ENCODE measurements at regions not wholly inside any gene's neighbourhood (a gene's known extent, or its start where the extent isn't known, plus 50 kb on each side); places are given as distances from the start of the nearest gene placed in this dataset.
"Not testable (repeated sequence)": the region's sequence is repeated elsewhere in the genome, so short reads cannot be mapped to it uniquely, and the experiment has no call there.

DNA sequence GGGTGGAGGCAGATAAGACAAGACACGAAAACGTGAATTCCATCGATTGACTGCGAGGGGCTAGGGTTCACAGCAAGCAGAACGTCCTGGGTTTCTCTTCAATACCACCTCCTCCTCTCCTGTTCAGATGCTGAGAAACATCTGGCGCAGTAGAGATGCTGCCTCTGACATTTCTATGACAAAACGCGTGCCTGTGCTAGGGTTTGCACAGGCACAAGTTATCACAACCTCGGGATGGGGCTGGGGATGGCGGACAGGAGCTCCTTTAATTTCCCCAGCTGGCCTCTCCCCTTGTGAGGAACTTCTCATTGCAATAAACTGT lies 99.8 kb upstream of the SVIL start:
- H3K4me1 ChIP-seq (ENCODE audit: insufficient read depth, insufficient read length), result peaks cover 4% of the 10 kb centered on the region
- H3K9me3 ChIP-seq (ENCODE audit: insufficient read depth, low read length), result no peaks in the 10 kb centered on the region
- peak overlapping the region; percentile 60 for H3K4me3 ChIP-seq (ENCODE audit: insufficient read length, low read depth)
- peaks cover 12% of the 10 kb centered on the region for H3K36me3 ChIP-seq (ENCODE audit: insufficient read depth, insufficient read length, low read length)
- DNase-seq (ENCODE audit: low read depth, low spot score), result no peak
- H3K27me3 ChIP-seq (ENCODE audit: insufficient read depth, insufficient read length), result peaks cover 31% of the 10 kb centered on the region
- peak overlapping the region; percentile 79 for H3K9ac ChIP-seq (ENCODE audit: insufficient read length, low read depth)
- TF ChIP-seq YY1 (IDR thresholded peaks at IDR 0.05; ENCODE audit: insufficient read depth, insufficient read length) (no peak), ZNF274 (IDR thresholded peaks at IDR 0.05; ENCODE audit: low read depth, low read length) (no peak)

DNA sequence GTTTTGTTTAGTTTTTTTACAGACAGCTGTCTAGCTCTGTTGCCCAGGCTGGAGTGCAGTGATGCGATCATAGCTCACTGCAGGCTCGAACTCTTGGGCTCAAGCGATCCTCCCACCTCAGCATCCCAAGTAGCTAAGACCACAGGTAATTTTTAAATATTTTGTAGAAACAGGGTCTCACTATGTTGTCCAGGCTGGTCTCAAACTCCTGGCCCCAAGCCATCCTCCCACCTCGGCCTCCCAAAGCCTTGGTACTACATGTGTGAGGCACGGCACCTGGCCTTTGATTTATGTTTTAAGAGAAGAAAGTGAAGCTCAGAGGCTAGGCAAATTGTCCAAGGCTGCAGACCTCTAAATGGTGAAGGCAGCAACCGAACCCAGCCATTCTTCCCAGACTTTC lies 98.6 kb upstream of the SVIL start:
- TF ChIP-seq SUZ12 (IDR thresholded peaks at IDR 0.05; ENCODE audit: extremely low read depth, insufficient read depth, insufficient read length) (no peak), ZNF274 (IDR thresholded peaks at IDR 0.05; ENCODE audit: low read depth, low read length) (no peak), YY1 (IDR thresholded peaks at IDR 0.05; ENCODE audit: insufficient read depth, insufficient read length) (no peak)
- no peak overlapping the region for H3K9ac ChIP-seq (ENCODE audit: insufficient read length, low read depth)
- H3K4me3 ChIP-seq (ENCODE audit: insufficient read length, low read depth), result no peak overlapping the region
- peaks cover 31% of the 10 kb centered on the region for H3K27me3 ChIP-seq (ENCODE audit: insufficient read depth, insufficient read length)
- H3K4me1 ChIP-seq (ENCODE audit: insufficient read depth, insufficient read length), result peaks cover 8% of the 10 kb centered on the region
- no peaks in the 10 kb centered on the region for H3K9me3 ChIP-seq (ENCODE audit: insufficient read depth, low read length)
- no peak for DNase-seq (ENCODE audit: low read depth, low spot score)
- peaks cover 12% of the 10 kb centered on the region for H3K36me3 ChIP-seq (ENCODE audit: insufficient read depth, insufficient read length, low read length)

DNA sequence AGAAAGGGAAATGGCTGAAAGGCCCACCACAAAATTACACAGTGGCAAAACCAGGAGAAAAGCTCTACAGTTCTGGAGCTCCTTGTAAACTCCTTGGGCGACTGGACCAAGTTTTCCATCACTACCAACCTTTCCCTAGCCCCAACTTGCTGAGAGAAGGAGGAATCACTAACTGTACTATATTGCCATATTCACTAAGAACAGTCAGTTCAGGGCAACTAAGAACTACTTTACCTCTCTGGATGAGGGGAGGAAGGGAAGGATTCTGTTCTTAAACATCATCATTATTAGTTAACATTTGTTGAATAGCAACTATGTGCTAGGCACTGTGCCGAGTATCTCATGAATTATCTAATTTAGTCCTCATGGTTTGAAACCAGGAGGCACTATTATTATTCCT lies 98.1 kb upstream of the SVIL start:
- Histone ChIP-seq H3K36me3 (ENCODE audit: insufficient read depth, insufficient read length, low read length) (peaks cover 12% of the 10 kb centered on the region), H3K4me3 (ENCODE audit: insufficient read length, low read depth) (no peak overlapping the region), H3K9me3 (ENCODE audit: insufficient read depth, low read length) (no peaks in the 10 kb centered on the region), H3K4me1 (ENCODE audit: insufficient read depth, insufficient read length) (peaks cover 8% of the 10 kb centered on the region), H3K9ac (ENCODE audit: insufficient read length, low read depth) (no peak overlapping the region), H3K27me3 (ENCODE audit: insufficient read depth, insufficient read length) (peaks cover 30% of the 10 kb centered on the region)
- no peak for DNase-seq (ENCODE audit: low read depth, low spot score)
- TF ChIP-seq YY1 (IDR thresholded peaks at IDR 0.05; ENCODE audit: insufficient read depth, insufficient read length) (no peak), SUZ12 (IDR thresholded peaks at IDR 0.05; ENCODE audit: extremely low read depth, insufficient read depth, insufficient read length) (no peak), ZNF274 (IDR thresholded peaks at IDR 0.05; ENCODE audit: low read depth, low read length) (no peak)

DNA sequence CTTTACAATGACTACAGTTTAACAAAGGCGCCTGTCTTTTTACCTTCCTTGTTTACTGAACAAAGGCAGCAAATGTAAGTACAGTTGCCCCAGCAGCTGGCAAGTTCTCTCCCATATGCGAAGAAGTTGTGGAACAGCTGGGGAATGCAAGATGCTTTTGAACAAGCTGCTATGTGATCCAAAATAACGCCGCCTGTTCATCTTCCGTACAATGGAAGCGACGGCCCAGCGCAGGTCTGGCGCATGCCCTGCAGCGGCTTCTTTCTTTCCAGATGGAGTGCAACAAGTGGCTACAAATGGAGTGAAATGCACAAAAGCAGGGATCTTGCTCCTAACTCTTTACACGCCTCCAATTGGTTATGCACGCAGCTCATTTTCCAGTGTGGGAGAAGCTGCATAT lies 97.0 kb upstream of the SVIL start:
- Histone ChIP-seq H3K4me3 (ENCODE audit: insufficient read length, low read depth) (no peak overlapping the region), H3K36me3 (ENCODE audit: insufficient read depth, insufficient read length, low read length) (peaks cover 12% of the 10 kb centered on the region), H3K27me3 (ENCODE audit: insufficient read depth, insufficient read length) (peaks cover 20% of the 10 kb centered on the region), H3K9ac (ENCODE audit: insufficient read length, low read depth) (peak overlapping the region; percentile 8), H3K4me1 (ENCODE audit: insufficient read depth, insufficient read length) (peaks cover 8% of the 10 kb centered on the region), H3K9me3 (ENCODE audit: insufficient read depth, low read length) (no peaks in the 10 kb centered on the region)
- TF ChIP-seq SUZ12 (IDR thresholded peaks at IDR 0.05; ENCODE audit: extremely low read depth, insufficient read depth, insufficient read length), result no peak
- TF ChIP-seq ZNF274 (IDR thresholded peaks at IDR 0.05; ENCODE audit: low read depth, low read length), result no peak
- no peak for TF ChIP-seq YY1 (IDR thresholded peaks at IDR 0.05; ENCODE audit: insufficient read depth, insufficient read length)
- no peak for DNase-seq (ENCODE audit: low read depth, low spot score)

DNA sequence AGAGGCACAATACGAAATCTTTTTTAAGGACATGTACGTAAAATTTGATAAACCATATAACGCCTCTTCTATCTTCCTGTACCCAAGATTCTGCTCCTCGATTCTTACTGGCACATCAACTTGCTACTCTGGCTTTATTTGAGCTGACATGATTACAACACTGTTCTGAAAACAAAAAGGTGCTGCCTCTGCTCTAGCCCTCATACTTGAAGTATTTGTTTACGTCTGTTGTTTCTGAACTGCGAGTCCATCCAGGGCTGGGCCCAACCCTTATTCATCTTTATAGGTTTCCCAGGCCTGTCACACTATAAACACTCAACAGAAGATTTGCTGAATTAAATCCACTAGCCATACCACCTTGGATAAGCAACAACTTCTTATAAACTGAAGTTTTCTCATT lies 96.2 kb upstream of the SVIL start:
- Histone ChIP-seq H3K4me1 (ENCODE audit: insufficient read depth, insufficient read length) (peaks cover 8% of the 10 kb centered on the region), H3K27me3 (ENCODE audit: insufficient read depth, insufficient read length) (peaks cover 20% of the 10 kb centered on the region), H3K4me3 (ENCODE audit: insufficient read length, low read depth) (no peak overlapping the region), H3K9ac (ENCODE audit: insufficient read length, low read depth) (no peak overlapping the region), H3K36me3 (ENCODE audit: insufficient read depth, insufficient read length, low read length) (peaks cover 12% of the 10 kb centered on the region), H3K9me3 (ENCODE audit: insufficient read depth, low read length) (no peaks in the 10 kb centered on the region)
- DNase-seq (ENCODE audit: low read depth, low spot score), result no peak
- TF ChIP-seq ZNF274 (IDR thresholded peaks at IDR 0.05; ENCODE audit: low read depth, low read length) (no peak), YY1 (IDR thresholded peaks at IDR 0.05; ENCODE audit: insufficient read depth, insufficient read length) (no peak)

DNA sequence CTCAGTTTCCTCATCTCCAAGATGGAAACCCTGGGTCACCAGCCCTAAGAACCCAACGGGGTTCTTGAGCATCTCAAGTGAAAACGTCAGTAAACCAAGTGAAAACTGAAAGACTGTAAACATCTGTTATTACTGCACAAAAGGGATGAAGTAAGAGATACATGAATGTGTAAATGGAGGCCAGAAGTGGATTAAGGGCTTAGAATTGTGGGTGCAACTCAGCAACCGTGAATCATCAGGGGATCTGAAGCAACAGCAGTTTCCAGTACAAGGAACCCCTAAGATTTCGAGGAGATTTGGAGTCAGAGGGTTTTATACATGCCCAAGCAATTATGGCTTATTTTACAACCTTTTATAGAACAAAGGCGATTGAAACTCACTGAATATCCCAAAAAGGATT lies 95.7 kb upstream of the SVIL start:
- Histone ChIP-seq H3K4me1 (ENCODE audit: insufficient read depth, insufficient read length) (peaks cover 9% of the 10 kb centered on the region), H3K27me3 (ENCODE audit: insufficient read depth, insufficient read length) (peaks cover 20% of the 10 kb centered on the region), H3K9me3 (ENCODE audit: insufficient read depth, low read length) (no peaks in the 10 kb centered on the region), H3K36me3 (ENCODE audit: insufficient read depth, insufficient read length, low read length) (peaks cover 12% of the 10 kb centered on the region), H3K9ac (ENCODE audit: insufficient read length, low read depth) (no peak overlapping the region), H3K4me3 (ENCODE audit: insufficient read length, low read depth) (no peak overlapping the region)
- DNase-seq (ENCODE audit: low read depth, low spot score), result no peak
- TF ChIP-seq SUZ12 (IDR thresholded peaks at IDR 0.05; ENCODE audit: extremely low read depth, insufficient read depth, insufficient read length) (no peak), ZNF274 (IDR thresholded peaks at IDR 0.05; ENCODE audit: low read depth, low read length) (no peak), YY1 (IDR thresholded peaks at IDR 0.05; ENCODE audit: insufficient read depth, insufficient read length) (no peak)

DNA sequence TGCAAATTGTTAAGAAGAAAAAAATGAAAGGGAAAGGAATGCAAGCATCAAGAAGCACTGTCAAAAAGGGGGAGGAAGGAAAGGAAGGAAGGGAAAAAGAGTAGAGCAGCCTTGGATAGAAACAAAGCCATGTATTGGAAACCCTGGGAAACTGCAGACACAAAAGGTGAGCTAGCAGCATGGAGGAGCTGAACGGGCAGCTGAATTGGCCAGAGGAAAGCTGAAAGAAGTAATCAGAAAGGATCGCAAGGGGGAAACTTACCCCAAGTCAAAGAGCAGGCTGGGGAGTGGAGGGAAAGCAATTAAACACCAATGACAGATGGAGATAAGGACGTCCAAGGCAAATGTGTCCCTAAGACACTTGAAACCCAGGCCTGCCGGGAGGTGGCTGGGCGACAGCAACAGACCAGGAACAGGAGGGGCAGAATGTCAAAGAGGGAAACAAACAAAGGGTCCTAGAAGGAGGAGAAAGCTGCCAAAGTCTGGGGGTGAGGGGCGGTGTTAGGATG lies 93.8 kb upstream of the SVIL start:
- Histone ChIP-seq H3K4me3 (ENCODE audit: insufficient read length, low read depth) (no peak overlapping the region), H3K27me3 (ENCODE audit: insufficient read depth, insufficient read length) (peaks cover 3% of the 10 kb centered on the region)

DNA sequence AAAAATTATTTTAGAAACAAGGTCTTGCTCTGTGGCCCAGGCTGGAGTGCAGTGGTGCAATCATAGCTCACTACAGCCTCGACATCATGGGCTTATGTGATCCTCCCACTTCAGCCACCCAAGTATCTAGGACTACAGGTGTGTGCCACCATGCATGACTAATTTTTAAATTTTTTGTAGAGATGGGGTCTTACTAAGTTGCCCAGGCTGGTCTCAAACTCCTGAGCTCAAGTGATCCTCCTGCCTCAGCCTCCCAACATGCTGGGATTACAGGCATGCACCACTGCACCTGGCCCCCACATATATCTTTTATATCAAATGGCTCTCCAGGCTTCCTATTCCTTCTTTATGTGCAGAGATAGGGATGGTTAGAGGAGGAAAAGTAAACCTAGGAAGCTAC lies 91.2 kb upstream of the SVIL start:
- not testable (repeated sequence) for H3K4me3 ChIP-seq (ENCODE audit: insufficient read length, low read depth); H3K4me1 ChIP-seq (ENCODE audit: insufficient read depth, insufficient read length); H3K36me3 ChIP-seq (ENCODE audit: insufficient read depth, insufficient read length, low read length); H3K9ac ChIP-seq (ENCODE audit: insufficient read length, low read depth); DNase-seq (ENCODE audit: low read depth, low spot score); H3K27me3 ChIP-seq (ENCODE audit: insufficient read depth, insufficient read length)
- H3K9me3 ChIP-seq (ENCODE audit: insufficient read depth, low read length), result peaks cover 20% of the 10 kb centered on the region

More for the DNA sequence above, 93.8 kb upstream of the SVIL start:
- Histone ChIP-seq H3K9me3 (ENCODE audit: insufficient read depth, low read length) (peaks cover 8% of the 10 kb centered on the region), H3K9ac (ENCODE audit: insufficient read length, low read depth) (no peak overlapping the region), H3K36me3 (ENCODE audit: insufficient read depth, insufficient read length, low read length) (peaks cover 12% of the 10 kb centered on the region), H3K4me1 (ENCODE audit: insufficient read depth, insufficient read length) (peaks cover 10% of the 10 kb centered on the region)
- TF ChIP-seq YY1 (IDR thresholded peaks at IDR 0.05; ENCODE audit: insufficient read depth, insufficient read length) (no peak), ZNF274 (IDR thresholded peaks at IDR 0.05; ENCODE audit: low read depth, low read length) (no peak), SUZ12 (IDR thresholded peaks at IDR 0.05; ENCODE audit: extremely low read depth, insufficient read depth, insufficient read length) (no peak)
- DNase-seq (ENCODE audit: low read depth, low spot score), result no peak
